ENCODE measurements at regions not wholly inside any gene's neighbourhood (a gene's known extent, or its start where the extent isn't known, plus 50 kb on each side); places are given as distances from the start of the nearest gene placed in this dataset.

GRCh38 chr15:75117993-75118392 lies 83.7 kb upstream of the C15orf39 start:
- TF ChIP-seq CTCF (IDR thresholded peaks at IDR 0.05 in 4 of 5, conservative IDR thresholded peaks at IDR 0.05 in 1 of 5) (no peak), POLR2A (IDR thresholded peaks at IDR 0.05) (no peak)
